Mesothelial cell of epicardium (in vitro differentiated cells): ENCODE measurements at regions not wholly inside any gene's neighbourhood (a gene's known extent, or its start where the extent isn't known, plus 50 kb on each side); places are given as distances from the start of the nearest gene placed in this dataset.

Experiments used
- DNase-seq, 2 experiments: peaks; one replicate each; pipeline ENCODE4 v3.0.0; 2021; ENCODE audit warnings: low spot score in 2 of 2; ENCODE audit not compliant: unreplicated experiment in 2 of 2
- H3K27ac Mint-ChIP-seq: 2 replicates; pipeline ENCODE4 v1.8.0; 2021; ENCODE audit warnings: mixed read lengths
- H3K27me3 Mint-ChIP-seq: 2 replicates; pipeline ENCODE4 v1.8.0; 2021; ENCODE audit warnings: low read depth, mixed read lengths
- H3K36me3 Mint-ChIP-seq: 2 replicates; pipeline ENCODE4 v1.8.0; 2021; ENCODE audit warnings: mixed read lengths
- H3K4me1 Mint-ChIP-seq: 2 replicates; pipeline ENCODE4 v1.8.0; 2021; ENCODE audit warnings: mixed read lengths
- H3K4me3 Mint-ChIP-seq: 2 replicates; pipeline ENCODE4 v1.8.0; 2021; ENCODE audit warnings: mild to moderate bottlenecking, moderate library complexity, mixed read lengths
- H3K9me3 Mint-ChIP-seq: 2 replicates; pipeline ENCODE4 v1.8.0; 2021; ENCODE audit warnings: mixed read lengths
- TF ChIP-seq, protein P1 (sequence below): fragments of 200-600 bp; sonication (generic); IDR thresholded peaks from one replicate; pipeline ENCODE4 v1.5.0; 2021; ENCODE audit warnings: antibody characterized with exemption; ENCODE audit not compliant: unreplicated experiment

GRCh38 chr10:81570878-81571794 is 303.9 kb upstream of the NRG3 start:
- no peaks in the 10 kb centered on the region for H3K27me3 Mint-ChIP-seq
- DNase-seq, result no peak
- no peak overlapping the region for H3K4me3 Mint-ChIP-seq
- no peaks in the 10 kb centered on the region for H3K36me3 Mint-ChIP-seq
- no peaks in the 10 kb centered on the region for H3K4me1 Mint-ChIP-seq
- H3K9me3 Mint-ChIP-seq, result peaks cover 20% of the 10 kb centered on the region
- no peak overlapping the region for H3K27ac Mint-ChIP-seq
- TF ChIP-seq, protein P1, sequence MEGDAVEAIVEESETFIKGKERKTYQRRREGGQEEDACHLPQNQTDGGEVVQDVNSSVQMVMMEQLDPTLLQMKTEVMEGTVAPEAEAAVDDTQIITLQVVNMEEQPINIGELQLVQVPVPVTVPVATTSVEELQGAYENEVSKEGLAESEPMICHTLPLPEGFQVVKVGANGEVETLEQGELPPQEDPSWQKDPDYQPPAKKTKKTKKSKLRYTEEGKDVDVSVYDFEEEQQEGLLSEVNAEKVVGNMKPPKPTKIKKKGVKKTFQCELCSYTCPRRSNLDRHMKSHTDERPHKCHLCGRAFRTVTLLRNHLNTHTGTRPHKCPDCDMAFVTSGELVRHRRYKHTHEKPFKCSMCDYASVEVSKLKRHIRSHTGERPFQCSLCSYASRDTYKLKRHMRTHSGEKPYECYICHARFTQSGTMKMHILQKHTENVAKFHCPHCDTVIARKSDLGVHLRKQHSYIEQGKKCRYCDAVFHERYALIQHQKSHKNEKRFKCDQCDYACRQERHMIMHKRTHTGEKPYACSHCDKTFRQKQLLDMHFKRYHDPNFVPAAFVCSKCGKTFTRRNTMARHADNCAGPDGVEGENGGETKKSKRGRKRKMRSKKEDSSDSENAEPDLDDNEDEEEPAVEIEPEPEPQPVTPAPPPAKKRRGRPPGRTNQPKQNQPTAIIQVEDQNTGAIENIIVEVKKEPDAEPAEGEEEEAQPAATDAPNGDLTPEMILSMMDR, result no peak

GRCh38 chr10:81575036-81575435 is 300.0 kb upstream of the NRG3 start:
- no peak overlapping the region for H3K27ac Mint-ChIP-seq
- no peaks in the 10 kb centered on the region for H3K4me1 Mint-ChIP-seq
- TF ChIP-seq, protein P1, result no peak
- DNase-seq, result no peak
- H3K36me3 Mint-ChIP-seq, result no peaks in the 10 kb centered on the region
- no peaks in the 10 kb centered on the region for H3K27me3 Mint-ChIP-seq
- no peak overlapping the region for H3K4me3 Mint-ChIP-seq
- H3K9me3 Mint-ChIP-seq, result peaks cover 34% of the 10 kb centered on the region

GRCh38 chr10:81576336-81576735 is 298.7 kb upstream of the NRG3 start:
- TF ChIP-seq, protein P1, result no peak
- Mint-ChIP-seq H3K27me3 (no peaks in the 10 kb centered on the region), H3K27ac (no peak overlapping the region), H3K4me3 (no peak overlapping the region), H3K4me1 (no peaks in the 10 kb centered on the region), H3K36me3 (no peaks in the 10 kb centered on the region), H3K9me3 (peaks cover 34% of the 10 kb centered on the region)
- no peak for DNase-seq

- H3K27me3 Mint-ChIP-seq, result no peaks in the 10 kb centered on the region
- H3K36me3 Mint-ChIP-seq, result no peaks in the 10 kb centered on the region
- H3K4me3 Mint-ChIP-seq, result no peak overlapping the region
- TF ChIP-seq, protein P1, result no peak
- H3K9me3 Mint-ChIP-seq, result peaks cover 28% of the 10 kb centered on the region
- H3K27ac Mint-ChIP-seq, result no peak overlapping the region
- DNase-seq, result no peak
- H3K4me1 Mint-ChIP-seq, result no peaks in the 10 kb centered on the region
These were observed 280.0 kb upstream of the NRG3 start for GRCh38 chr10:81594991-81595390.

GRCh38 chr10:81600185-81600584 is 274.8 kb upstream of the NRG3 start:
- Mint-ChIP-seq H3K36me3 (no peaks in the 10 kb centered on the region), H3K4me1 (no peaks in the 10 kb centered on the region), H3K9me3 (no peaks in the 10 kb centered on the region), H3K27ac (no peak overlapping the region), H3K27me3 (no peaks in the 10 kb centered on the region), H3K4me3 (no peak overlapping the region)
- DNase-seq, result no peak
- TF ChIP-seq, protein P1, result no peak
